ENCODE measurements at regions not wholly inside any gene's neighbourhood (a gene's known extent, or its start where the extent isn't known, plus 50 kb on each side); places are given as distances from the start of the nearest gene placed in this dataset.

- no peak for TF ChIP-seq GATA2 (IDR thresholded peaks at IDR 0.05; ENCODE audit: low read depth, low read length)
- no peak for TF ChIP-seq GATA3 (IDR thresholded peaks at IDR 0.05; ENCODE audit: low read depth, low read length)
Measured at GRCh38 chr12:115235880-115236279, 551.9 kb upstream of the TBX3 start.

DNA sequence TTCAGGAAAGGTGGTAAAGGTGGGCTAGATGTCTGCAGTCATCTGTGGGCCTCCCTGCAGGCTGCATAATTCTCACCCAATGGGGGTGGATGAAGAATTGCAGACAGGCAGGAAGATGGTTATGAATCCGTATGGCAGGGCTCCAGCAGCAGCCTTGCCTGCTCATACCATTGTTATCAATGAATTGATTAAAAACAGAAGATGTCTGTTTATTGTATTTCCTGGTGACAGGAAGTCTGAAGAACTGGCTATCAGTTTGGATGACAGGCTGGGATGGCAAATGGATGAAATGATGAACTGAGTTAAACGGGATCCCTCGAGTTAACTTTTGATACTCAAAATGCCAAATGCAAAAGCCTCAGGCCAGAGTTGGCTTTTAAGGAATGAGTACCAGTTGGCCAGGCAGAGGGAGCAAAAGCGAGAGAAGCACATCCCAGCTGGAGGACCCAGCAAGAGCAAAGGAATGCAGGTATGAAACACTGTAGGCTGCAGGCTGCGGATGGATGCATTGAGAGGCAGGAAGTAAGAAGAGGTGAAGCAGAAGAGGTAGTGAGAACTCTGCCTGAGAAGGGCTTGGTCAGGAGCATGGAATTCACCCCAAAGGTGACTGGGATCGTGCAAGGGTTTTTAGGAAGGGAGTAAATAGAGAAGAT lies 550.0 kb upstream of the TBX3 start:
- TF ChIP-seq GATA3 (IDR thresholded peaks at IDR 0.05; ENCODE audit: low read depth, low read length) (no peak), GATA2 (IDR thresholded peaks at IDR 0.05; ENCODE audit: low read depth, low read length) (peak; percentile 65)

- TF ChIP-seq GATA3 (IDR thresholded peaks at IDR 0.05; ENCODE audit: low read depth, low read length) (no peak), GATA2 (IDR thresholded peaks at IDR 0.05; ENCODE audit: low read depth, low read length) (no peak)
Measured at GRCh38 chr12:115232455-115233156, 548.6 kb upstream of the TBX3 start.

GRCh38 chr12:115230606-115231005 lies 546.6 kb upstream of the TBX3 start:
- no peak for TF ChIP-seq GATA3 (IDR thresholded peaks at IDR 0.05; ENCODE audit: low read depth, low read length)
- TF ChIP-seq GATA2 (IDR thresholded peaks at IDR 0.05; ENCODE audit: low read depth, low read length) = no peak

GRCh38 chr12:115229517-115229916 lies 545.5 kb upstream of the TBX3 start:
- no peak for TF ChIP-seq GATA3 (IDR thresholded peaks at IDR 0.05; ENCODE audit: low read depth, low read length)
- TF ChIP-seq GATA2 (IDR thresholded peaks at IDR 0.05; ENCODE audit: low read depth, low read length) = no peak

GRCh38 chr12:115228434-115228833 lies 544.5 kb upstream of the TBX3 start:
- TF ChIP-seq GATA3 (IDR thresholded peaks at IDR 0.05; ENCODE audit: low read depth, low read length) = no peak
- no peak for TF ChIP-seq GATA2 (IDR thresholded peaks at IDR 0.05; ENCODE audit: low read depth, low read length)

DNA sequence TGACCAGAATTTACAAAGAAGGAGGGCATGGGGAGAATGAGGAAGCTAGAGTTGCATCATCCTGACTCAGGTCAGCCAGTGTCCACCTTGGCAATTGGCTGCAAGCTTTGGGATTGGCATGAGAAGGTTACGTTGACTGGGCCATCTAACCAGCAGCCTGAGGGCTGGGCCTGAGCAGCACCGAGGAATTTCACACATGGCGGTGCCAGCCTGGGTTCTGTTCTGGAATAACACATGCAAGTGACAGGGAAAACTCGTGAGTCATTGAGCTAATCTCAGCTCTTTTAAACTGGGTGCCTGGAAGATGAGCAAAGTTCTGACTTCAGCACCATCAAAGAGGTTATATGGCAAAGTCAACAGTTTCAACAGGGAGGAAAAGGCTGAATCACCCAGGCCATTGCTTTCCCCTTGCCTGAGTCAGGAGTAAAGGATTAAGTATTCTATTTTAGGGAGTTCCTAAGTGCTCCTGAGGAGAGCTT lies 543.2 kb upstream of the TBX3 start:
- TF ChIP-seq GATA2 (IDR thresholded peaks at IDR 0.05; ENCODE audit: low read depth, low read length) = no peak

GRCh38 chr12:115225845-115226244 lies 541.9 kb upstream of the TBX3 start:
- no peak for TF ChIP-seq GATA3 (IDR thresholded peaks at IDR 0.05; ENCODE audit: low read depth, low read length)
- no peak for TF ChIP-seq GATA2 (IDR thresholded peaks at IDR 0.05; ENCODE audit: low read depth, low read length)

- TF ChIP-seq GATA2 (IDR thresholded peaks at IDR 0.05; ENCODE audit: low read depth, low read length) (no peak), GATA3 (IDR thresholded peaks at IDR 0.05; ENCODE audit: low read depth, low read length) (no peak)
Measured at GRCh38 chr12:115223991-115224390, 540.0 kb upstream of the TBX3 start.

DNA sequence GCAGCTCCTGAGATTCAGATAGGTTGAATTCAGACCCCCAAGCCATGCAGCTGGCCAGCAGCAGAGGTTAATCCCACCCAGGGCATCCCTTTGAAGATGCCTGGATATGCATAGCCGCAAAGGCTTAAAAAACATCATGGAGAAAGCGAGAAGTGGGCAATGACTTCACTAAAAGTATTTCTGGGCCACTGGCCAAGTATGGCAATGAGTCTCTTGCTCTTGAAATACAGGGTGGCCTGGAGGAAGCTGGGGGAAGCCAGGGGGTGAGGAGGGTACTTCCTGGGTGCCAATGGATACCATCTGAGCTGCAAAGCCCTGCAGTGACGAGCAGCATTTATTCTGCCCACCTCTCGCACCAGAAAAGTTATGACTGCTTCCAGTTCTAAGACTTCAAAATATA lies 539.3 kb upstream of the TBX3 start:
- TF ChIP-seq GATA2 (IDR thresholded peaks at IDR 0.05; ENCODE audit: low read depth, low read length) = no peak
- no peak for TF ChIP-seq GATA3 (IDR thresholded peaks at IDR 0.05; ENCODE audit: low read depth, low read length)

DNA sequence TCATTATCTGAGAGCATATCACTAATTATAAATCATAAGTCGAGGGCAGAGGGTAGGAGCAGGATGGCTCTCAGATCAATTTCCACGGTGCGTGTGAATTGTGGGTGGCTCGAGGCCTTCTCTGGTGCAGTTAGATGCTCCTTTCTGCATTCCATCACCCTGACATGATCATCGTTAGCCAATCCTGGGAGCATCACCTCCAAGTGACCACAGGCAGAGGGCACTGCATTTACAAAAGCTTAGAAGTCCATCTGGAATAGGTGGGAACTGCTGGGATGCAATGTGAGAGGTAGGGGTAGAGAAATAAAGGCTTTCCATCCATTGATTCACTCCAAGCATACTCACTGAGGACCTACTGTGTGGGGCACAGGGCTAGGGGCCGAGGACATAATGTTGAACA lies 538.2 kb upstream of the TBX3 start:
- TF ChIP-seq GATA3 (IDR thresholded peaks at IDR 0.05; ENCODE audit: low read depth, low read length) (no peak), GATA2 (IDR thresholded peaks at IDR 0.05; ENCODE audit: low read depth, low read length) (no peak)

DNA sequence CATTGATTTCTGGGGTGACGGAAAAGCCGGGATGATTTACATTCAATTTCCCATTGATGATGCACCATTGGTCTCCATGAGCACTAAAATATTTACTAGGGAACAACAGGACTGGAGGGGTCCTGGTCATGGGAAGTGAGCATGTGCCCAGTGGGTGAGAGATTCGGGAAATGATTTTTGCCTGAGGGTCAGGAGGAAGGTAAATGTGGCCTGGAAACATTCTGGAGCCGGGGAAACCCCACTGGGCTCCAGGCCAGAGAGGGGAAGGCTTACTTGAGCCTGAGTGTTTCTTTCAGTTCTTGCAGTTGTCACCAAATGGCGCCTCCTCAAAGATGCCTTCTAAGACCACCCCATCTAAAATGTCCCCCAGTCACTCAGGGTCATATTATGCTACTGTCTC lies 532.3 kb upstream of the TBX3 start:
- TF ChIP-seq GATA2 (IDR thresholded peaks at IDR 0.05; ENCODE audit: low read depth, low read length) (no peak), GATA3 (IDR thresholded peaks at IDR 0.05; ENCODE audit: low read depth, low read length) (no peak)

- TF ChIP-seq GATA3 (IDR thresholded peaks at IDR 0.05; ENCODE audit: low read depth, low read length) = no peak
Measured at GRCh38 chr12:115215544-115215943, 531.6 kb upstream of the TBX3 start.

- TF ChIP-seq GATA3 (IDR thresholded peaks at IDR 0.05; ENCODE audit: low read depth, low read length) (no peak), GATA2 (IDR thresholded peaks at IDR 0.05; ENCODE audit: low read depth, low read length) (no peak)
Measured at GRCh38 chr12:115213538-115214016, 529.6 kb upstream of the TBX3 start.

DNA sequence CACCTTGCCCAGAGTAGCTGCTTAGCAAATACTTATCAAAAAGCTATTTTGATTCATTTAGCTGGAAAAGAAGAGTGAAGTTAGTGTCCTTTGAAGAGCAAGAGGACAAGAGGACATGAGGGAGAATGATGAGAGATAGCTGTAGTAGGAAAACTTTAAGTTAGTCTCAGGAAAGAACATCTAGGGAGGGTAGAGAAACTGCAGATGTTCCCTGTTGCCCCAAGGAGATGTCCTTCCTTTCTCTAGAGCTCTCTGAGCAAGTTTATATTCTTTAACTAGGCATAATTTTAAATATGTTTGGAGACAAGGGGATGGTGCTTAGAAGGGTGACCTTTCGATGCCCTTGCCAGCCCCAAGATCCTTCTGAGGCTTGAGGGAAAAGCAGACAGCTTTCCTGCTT lies 529.1 kb upstream of the TBX3 start:
- no peak for TF ChIP-seq GATA2 (IDR thresholded peaks at IDR 0.05; ENCODE audit: low read depth, low read length)
- no peak for TF ChIP-seq GATA3 (IDR thresholded peaks at IDR 0.05; ENCODE audit: low read depth, low read length)
